GM12864 (cell line): ENCODE measurements at regions not wholly inside any gene's neighbourhood (a gene's known extent, or its start where the extent isn't known, plus 50 kb on each side); places are given as distances from the start of the nearest gene placed in this dataset.

Experiments used
- DNase-seq: peaks from one replicate; pipeline ENCODE4 v3.0.0-alpha.2; 2011; ENCODE audit warnings: low read depth
- H3K4me3 ChIP-seq: 2 replicates; pipeline ENCODE4 v1.5.1; 2011; ENCODE audit warnings: mild to moderate bottlenecking, low read depth, low read length, control low read depth
- TF ChIP-seq, protein P1 (sequence below): IDR thresholded peaks from 2 replicates; pipeline ENCODE4 v1.5.1; 2011; ENCODE audit warnings: low read depth, mild to moderate bottlenecking, moderate library complexity, low read length, control low read depth, inconsistent platforms; ENCODE audit errors: missing control alignments

DNA sequence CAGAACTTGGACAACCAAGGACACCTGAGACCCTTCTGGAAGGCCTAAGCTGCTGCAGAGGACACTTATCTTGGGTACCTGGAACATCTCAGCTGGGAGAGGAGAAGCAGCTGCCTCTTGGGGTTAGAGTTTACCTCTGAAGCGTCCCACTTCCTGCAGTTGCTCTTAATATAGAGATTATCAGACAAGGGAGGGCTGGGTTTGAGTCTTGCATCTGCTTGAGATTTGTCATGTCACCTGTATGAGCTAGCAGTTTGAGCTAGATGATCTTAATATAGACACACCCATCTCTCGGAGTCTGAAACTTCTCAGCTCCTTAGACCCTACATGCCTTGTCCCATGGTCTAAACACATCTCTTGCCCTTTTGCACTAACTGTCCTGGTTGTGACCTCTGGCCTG is 93.1 kb upstream of the CCL1 start:
- H3K4me3 ChIP-seq = no peak overlapping the region
- TF ChIP-seq, protein P1, sequence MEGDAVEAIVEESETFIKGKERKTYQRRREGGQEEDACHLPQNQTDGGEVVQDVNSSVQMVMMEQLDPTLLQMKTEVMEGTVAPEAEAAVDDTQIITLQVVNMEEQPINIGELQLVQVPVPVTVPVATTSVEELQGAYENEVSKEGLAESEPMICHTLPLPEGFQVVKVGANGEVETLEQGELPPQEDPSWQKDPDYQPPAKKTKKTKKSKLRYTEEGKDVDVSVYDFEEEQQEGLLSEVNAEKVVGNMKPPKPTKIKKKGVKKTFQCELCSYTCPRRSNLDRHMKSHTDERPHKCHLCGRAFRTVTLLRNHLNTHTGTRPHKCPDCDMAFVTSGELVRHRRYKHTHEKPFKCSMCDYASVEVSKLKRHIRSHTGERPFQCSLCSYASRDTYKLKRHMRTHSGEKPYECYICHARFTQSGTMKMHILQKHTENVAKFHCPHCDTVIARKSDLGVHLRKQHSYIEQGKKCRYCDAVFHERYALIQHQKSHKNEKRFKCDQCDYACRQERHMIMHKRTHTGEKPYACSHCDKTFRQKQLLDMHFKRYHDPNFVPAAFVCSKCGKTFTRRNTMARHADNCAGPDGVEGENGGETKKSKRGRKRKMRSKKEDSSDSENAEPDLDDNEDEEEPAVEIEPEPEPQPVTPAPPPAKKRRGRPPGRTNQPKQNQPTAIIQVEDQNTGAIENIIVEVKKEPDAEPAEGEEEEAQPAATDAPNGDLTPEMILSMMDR = no peak
- DNase-seq = no peak

DNA sequence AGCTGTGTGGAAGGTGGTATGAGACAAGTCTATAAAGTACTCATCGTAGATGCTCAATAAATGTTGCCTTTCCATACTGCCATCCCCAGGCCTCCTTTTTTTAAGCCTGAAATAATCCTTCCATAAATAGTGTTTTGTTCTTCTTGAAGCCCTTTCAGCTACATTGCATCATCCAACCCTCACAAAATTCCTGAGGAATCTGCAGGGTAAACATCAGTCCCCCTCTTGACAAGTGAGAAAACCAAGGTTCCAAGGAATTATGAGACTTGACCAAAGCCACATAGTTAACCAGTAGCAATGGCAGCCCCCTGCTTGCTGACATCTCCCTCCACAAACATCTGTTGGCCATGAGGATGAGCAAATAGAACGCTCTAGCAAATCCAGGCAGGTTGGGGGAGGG is 89.7 kb upstream of the CCL1 start:
- H3K4me3 ChIP-seq = no peak overlapping the region
- TF ChIP-seq, protein P1 = no peak
- DNase-seq = no peak

DNA sequence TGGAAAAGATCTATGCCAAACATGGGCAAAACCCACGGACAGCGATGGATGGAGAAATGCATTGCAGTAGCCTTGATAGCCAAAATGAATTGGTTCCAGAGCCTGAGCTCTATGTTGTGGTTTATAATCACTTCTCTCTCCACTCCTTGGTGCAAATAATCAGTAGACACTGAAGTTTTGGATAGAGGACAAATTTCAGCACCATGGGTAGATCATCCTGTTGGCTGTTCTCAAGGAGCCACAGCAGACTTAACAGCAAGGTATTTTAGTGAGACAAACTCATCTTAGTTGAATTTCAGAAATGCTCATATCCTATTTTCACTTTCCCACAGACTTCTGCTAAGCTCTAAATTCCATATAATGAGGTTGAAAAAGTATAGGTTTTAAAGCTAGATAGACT is 88.3 kb upstream of the CCL1 start:
- TF ChIP-seq, protein P1 = no peak
- DNase-seq = no peak
- H3K4me3 ChIP-seq = no peak overlapping the region

DNA sequence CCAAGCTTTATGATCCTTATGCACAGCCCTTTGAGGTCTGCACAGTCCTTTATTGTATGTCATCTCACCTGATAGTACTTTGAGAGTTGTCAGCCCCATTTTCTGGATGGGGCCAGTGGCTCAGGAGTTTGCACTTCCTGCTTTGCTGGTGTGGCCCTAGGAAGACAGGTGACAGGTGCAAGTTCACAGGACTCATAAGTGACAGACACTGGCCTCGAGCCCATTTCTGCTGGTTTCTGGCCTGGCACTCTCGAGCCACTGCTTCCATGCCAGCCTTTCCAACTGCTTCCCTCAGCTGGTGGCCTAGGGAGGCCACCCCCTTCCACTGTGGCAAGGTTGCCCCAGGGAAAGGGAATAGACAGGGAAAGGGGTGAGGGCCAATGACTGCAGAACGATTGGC is 84.4 kb upstream of the CCL1 start:
- TF ChIP-seq, protein P1 = no peak
- no peak for DNase-seq

DNA sequence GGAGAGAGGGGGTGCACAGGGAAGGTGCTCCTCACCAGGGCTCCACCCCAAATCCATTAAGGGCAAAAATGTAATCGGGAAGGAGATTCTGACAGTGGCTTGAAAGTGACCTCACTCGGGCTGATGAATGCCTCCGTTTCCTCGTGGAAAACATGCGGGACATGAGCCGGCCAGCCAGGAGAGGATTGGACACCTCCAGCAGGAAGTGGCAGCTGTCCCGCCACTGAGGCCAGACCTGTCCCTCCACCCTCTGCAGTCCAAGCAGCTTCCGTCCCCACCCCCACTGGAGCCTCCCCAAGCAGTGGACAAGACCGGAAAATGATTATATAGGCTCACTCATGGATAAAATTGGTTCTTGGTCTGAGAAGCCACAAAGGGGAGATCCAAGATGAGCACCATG is 82.1 kb upstream of the CCL1 start:
- no peak for DNase-seq
- TF ChIP-seq, protein P1 = no peak
- H3K4me3 ChIP-seq = no peak overlapping the region

More for the DNA sequence above, 84.4 kb upstream of the CCL1 start:
- H3K4me3 ChIP-seq = no peak overlapping the region

DNA sequence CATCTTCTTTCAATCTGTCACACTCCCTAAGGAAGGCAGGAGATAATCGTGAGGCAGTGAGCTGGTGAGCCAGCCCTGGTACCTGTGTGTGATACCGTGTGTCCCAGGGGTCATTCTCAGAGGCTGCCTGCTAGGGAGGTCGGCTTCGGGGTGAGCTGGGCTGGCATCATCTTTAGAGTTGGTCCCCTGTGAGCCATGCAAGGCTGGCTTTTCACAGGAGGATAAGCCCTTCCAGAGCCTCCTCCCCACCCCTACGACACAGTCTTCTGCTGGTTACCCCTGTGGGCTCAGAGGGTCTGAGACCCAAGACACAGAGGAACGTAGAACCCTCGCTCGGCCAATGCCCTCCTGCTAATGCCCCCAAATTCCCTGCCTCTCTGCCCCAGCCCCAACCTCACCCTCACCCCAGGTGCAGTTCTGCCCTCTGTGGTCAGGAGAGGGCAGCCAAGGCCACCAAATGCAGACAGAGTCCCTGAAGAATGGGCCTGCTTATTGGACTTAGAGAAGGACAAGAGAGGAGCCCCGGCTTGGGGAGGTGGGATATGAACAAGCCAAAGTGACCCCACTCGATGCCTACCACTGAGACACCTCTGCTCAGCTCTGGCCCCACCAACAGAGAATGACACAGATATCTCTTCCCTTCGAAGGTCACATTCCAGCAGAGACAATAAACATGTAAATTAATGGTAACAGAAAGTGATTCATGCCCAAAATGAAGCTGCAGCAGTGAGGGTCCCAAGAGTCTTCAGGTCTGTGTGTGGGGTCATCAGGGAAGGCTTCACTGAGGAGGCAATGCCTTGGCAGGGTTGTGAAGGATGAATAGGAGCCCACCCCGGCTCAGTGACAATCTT is 80.8 kb upstream of the CCL1 start:
- DNase-seq = no peak
- TF ChIP-seq, protein P1 = peak; percentile 26
- H3K4me3 ChIP-seq = no peak overlapping the region

DNA sequence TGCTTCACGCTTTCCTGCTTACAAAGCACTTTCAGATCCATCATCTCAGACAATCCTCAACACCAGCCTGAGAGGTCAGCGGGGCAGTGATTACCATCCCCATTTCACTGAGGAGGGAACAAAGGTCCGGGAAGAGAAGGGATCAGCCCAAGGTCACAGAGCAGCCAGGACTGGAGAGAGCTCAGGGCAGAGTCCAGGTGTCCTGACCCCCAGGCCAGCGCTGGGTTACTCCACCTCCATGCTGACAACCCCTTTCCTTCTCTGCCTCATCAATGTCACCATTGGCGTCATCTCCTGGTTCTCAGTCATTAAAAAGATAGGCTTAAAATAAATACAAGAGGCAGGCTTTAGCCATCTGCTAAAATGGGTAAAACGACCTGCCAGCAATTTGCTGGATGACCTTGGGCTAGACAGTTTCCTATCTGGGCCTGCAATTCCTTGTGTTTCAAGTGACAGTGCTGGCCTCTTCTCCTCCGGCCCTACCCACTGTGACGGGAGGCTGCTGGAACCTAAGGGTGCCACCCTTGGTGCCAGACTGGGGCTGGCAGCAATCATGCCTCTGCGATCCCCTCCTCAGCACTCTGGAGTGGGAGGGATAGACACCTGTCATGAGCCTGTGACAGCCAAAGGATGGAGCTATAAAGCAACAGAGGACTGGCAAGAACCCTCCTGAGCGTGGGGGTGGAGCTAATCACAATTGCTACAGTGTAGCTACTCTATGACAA is 79.5 kb upstream of the CCL1 start:
- no peak overlapping the region for H3K4me3 ChIP-seq
- DNase-seq = no peak
- TF ChIP-seq, protein P1 = no peak
